GM12875 (cell line): ENCODE measurements at regions not wholly inside any gene's neighbourhood (a gene's known extent, or its start where the extent isn't known, plus 50 kb on each side); places are given as distances from the start of the nearest gene placed in this dataset.

Experiments used
- H3K4me3 ChIP-seq: one replicate; pipeline ENCODE4 v1.5.1; 2011; ENCODE audit warnings: low read depth, low read length, control low read depth
- TF ChIP-seq, protein P1 (sequence below): IDR thresholded peaks from 2 replicates; pipeline ENCODE4 v1.5.1; 2011; ENCODE audit warnings: low read depth, mild to moderate bottlenecking, control low read depth, inconsistent platforms, low read length, moderate library complexity, borderline replicate concordance; ENCODE audit not compliant: insufficient read depth

DNA sequence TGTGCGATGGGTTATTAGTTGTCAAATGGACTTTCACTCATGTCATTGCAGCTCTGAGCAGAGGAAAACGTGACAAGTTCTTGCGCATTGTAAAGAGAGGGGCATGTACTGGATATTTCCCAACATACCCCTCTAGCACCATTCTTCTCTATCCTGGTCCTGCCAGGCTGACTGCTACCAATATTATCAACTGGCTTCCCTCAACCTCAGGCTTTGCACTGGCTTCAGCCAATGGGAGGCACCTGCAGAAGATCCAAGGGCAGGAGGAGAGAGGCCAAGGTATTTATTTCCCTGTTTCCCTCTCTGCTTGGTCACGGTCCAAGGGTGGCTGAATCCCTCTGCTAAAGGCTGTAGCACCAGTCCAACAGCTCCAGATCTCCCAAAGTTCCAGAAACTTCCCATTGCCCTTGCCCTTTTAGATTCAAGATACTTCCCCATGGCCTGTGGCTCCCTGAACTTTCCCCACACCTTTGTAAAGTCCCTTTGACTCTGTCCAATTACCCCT is 175.6 kb upstream of the NECTIN1 start:
- no peak overlapping the region for H3K4me3 ChIP-seq
- TF ChIP-seq, protein P1, sequence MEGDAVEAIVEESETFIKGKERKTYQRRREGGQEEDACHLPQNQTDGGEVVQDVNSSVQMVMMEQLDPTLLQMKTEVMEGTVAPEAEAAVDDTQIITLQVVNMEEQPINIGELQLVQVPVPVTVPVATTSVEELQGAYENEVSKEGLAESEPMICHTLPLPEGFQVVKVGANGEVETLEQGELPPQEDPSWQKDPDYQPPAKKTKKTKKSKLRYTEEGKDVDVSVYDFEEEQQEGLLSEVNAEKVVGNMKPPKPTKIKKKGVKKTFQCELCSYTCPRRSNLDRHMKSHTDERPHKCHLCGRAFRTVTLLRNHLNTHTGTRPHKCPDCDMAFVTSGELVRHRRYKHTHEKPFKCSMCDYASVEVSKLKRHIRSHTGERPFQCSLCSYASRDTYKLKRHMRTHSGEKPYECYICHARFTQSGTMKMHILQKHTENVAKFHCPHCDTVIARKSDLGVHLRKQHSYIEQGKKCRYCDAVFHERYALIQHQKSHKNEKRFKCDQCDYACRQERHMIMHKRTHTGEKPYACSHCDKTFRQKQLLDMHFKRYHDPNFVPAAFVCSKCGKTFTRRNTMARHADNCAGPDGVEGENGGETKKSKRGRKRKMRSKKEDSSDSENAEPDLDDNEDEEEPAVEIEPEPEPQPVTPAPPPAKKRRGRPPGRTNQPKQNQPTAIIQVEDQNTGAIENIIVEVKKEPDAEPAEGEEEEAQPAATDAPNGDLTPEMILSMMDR: no peak

DNA sequence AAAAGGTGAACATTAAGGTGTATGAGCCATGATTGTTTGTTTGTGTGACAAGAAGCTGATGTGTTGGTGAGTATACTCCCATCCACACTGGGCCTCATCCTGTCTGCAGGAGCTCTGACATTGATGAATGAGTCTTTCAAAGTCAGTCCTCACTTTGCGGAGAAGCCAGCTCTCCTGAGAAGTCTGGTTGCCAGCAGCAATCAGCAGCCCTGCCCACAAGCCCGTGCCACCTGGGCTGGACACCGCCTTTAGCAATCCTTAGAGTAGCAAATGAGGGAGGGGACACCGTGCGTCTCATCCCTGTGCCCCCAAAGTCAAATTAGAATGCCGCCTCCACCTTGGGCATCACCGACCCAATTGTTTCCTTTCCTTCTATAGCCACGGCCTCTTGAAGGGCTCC is 174.8 kb upstream of the NECTIN1 start:
- TF ChIP-seq, protein P1: no peak
- H3K4me3 ChIP-seq: no peak overlapping the region

DNA sequence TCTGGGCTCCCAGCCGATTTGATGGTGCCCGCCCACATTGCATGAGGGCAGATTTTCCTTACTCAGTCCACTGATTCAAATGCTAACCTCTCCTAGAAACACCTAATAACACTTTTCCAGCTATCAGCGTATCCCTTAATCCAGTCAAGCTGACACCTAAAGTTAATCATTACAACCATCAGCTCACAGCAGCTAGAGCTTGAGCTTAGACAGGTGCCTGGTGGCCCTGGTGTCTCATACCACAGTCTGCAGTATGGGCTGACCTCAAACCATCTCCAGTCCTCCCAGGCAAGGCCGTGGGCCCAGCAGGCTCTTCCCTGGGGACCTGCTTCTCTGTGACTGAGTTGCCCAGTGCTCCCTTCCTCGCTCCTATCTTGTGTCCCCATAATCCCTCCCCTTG is 174.4 kb upstream of the NECTIN1 start:
- H3K4me3 ChIP-seq: no peak overlapping the region
- TF ChIP-seq, protein P1: no peak

DNA sequence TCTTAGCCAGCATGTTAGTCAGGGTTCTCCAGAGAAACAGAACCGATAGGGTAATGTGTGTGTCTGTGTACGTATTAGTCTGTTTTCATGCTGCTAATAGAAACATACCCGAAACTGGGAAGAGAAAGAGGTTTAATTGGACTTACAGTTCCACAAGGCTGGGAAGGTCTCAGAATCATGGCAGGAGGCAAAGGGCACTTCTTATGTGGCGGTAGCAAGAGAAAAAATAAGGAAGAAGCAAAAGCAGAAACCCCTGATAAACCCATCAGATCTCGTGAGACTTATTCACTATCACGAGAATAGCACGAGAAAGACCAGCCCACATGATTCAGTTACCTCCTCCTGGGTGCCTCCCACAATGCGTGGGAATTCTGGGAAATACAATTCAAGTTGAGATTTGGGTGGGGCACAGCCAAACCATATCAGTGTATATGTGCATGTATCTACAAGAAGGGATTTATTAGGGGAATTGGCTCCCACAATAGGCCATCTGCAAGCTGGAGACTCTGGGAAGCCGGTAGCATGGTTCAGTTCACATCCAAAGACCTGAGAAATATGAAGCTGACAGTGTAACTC is 173.7 kb upstream of the NECTIN1 start:
- H3K4me3 ChIP-seq: no peak overlapping the region
- TF ChIP-seq, protein P1: no peak

DNA sequence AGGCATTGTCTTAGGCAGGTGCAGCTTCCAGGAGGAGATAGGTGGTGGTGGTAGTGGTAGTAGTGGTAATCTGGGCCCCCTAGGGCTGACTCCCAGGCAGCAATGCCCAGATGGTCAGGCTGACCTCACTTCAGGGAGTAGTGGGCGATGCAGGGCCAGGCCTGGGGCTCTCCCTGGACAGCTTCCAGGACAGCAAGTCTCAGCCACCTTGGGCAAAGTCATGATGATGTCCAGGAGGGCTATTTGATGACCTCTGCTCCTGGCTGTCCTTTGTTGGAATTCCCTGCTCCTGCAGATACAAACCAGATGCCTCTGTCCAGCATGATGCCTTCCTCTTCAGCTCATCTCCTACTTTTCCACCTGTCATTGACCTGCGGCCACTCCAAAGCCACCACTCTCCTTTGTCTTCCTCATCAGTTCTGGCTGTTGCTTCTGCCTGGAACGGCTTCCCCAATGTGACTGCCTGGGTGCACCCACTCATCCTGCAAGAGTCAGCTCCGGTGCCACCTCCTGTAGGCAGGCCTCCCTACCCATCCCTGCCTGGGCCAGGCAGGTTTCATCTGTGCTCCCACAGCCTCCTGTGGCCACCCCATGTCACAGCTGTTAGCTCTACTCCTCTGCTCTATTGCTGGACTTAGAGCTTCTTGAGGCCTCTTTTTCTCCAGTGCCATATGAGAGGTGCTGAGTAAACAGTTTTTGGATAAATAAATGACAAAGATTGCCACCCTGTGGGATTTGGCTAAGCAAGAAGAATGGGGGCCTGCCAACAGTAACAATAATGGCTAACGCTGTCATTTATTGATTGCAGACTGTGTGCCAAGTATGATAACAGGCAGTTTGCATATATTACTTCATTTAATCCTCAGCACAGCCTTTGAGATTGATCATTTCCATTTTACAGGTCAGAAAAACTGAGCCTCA is 172.9 kb upstream of the NECTIN1 start:
- H3K4me3 ChIP-seq: no peak overlapping the region
- TF ChIP-seq, protein P1: no peak

DNA sequence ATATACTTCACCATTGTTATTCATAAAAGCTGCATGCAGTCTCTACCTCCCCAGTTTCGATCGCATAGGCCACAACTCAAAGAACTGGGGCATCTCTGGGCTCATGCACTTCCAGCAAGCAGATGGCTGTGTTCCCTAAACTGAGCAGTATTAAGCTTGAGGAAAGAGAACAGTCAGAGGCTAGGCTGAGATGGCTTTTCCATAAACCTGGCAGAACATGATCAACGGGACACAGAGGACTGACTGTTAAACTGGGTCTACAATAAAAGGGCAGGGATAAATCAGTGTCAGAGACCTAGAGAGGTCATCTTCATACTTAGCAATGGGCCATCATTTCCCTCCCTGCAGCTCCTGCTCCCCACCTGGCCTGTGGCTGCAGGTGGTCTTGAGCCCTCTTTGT is 171.0 kb upstream of the NECTIN1 start:
- TF ChIP-seq, protein P1: no peak
- no peak overlapping the region for H3K4me3 ChIP-seq
